Parathyroid adenoma (tissue), 2 donors: ENCODE measurements at regions not wholly inside any gene's neighbourhood (a gene's known extent, or its start where the extent isn't known, plus 50 kb on each side); places are given as distances from the start of the nearest gene placed in this dataset.
"Not testable (repeated sequence)": the region's sequence is repeated elsewhere in the genome, so short reads cannot be mapped to it uniquely, and the experiment has no call there.

ENCODE experiments used
- H2AFZ ChIP-seq: fragments of 300-600 bp; sonication (generic); one replicate; pipeline ENCODE4 v1.7.0; 2017; ENCODE audit warnings: antibody characterized with exemption, mild to moderate bottlenecking
- H3K27ac ChIP-seq: fragments of 300-600 bp; sonication (generic); one replicate; pipeline ENCODE4 v1.7.0; 2017
- H3K27me3 ChIP-seq: fragments of 300-600 bp; sonication (generic); one replicate; pipeline ENCODE4 v1.7.0; 2017; ENCODE audit warnings: low read length; ENCODE audit not compliant: control insufficient read depth, insufficient read depth
- H3K36me3 ChIP-seq: fragments of 300-600 bp; sonication (generic); one replicate; pipeline ENCODE4 v1.7.0; 2017; ENCODE audit warnings: low read length; ENCODE audit not compliant: control insufficient read depth, insufficient read depth
- H3K4me1 ChIP-seq: fragments of 300-600 bp; sonication (generic); one replicate; pipeline ENCODE4 v1.7.0; 2017; ENCODE audit warnings: control low read depth
- H3K4me2 ChIP-seq: fragments of 300-600 bp; sonication (generic); one replicate; pipeline ENCODE4 v1.7.0; 2017; ENCODE audit warnings: low read length
- H3K4me3 ChIP-seq: fragments of 300-600 bp; sonication (generic); one replicate; pipeline ENCODE4 v1.7.0; 2017; ENCODE audit warnings: low read depth, low read length
- H3K79me2 ChIP-seq: fragments of 300-600 bp; sonication (generic); one replicate; pipeline ENCODE4 v1.7.0; 2017; ENCODE audit warnings: control low read depth
- H3K9ac ChIP-seq: fragments of 300-600 bp; sonication (generic); one replicate; pipeline ENCODE4 v1.7.0; 2017; ENCODE audit warnings: mild to moderate bottlenecking
- H3K9me3 ChIP-seq: fragments of 300-600 bp; sonication (generic); one replicate; pipeline ENCODE4 v1.7.0; 2017; ENCODE audit warnings: low read length; ENCODE audit not compliant: control insufficient read depth
- CTCF ChIP-seq: fragments of 300-600 bp; sonication (generic); IDR thresholded peaks from one replicate; pipeline ENCODE4 v1.7.0; 2017; ENCODE audit warnings: antibody characterized with exemption, mild to moderate bottlenecking
- donor health status: primary hyperparathyroidism.

DNA sequence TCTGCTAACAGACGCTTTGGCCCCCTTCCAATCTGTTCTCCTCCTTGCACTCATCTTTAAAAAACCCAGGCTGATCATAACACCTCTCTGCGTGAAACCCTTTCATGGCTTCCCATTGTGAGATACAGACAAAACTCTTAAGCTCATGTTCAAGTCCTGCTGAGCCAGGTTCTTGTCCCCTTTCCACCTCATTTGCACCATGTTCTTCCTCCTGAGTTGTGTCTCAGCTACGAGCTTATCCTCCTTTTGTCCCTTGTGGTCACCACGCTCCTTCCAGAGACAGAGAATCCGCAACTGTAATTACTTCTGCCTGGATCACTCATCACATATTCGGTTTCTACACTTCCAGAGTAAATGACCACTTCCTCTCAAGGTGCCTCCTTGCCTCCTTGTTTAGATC is 238.8 kb downstream of the ACTR3 start:
- Histone ChIP-seq H2AFZ (no peak overlapping the region), H3K4me3 (no peak overlapping the region), H3K27ac (no peak overlapping the region), H3K9ac (no peak overlapping the region), H3K27me3 (no peaks in the 10 kb centered on the region), H3K9me3 (no peaks in the 10 kb centered on the region), H3K4me2 (no peak overlapping the region), H3K4me1 (no peaks in the 10 kb centered on the region), H3K79me2 (no peaks in the 10 kb centered on the region), H3K36me3 (no peaks in the 10 kb centered on the region)
- TF ChIP-seq CTCF = no peak

DNA sequence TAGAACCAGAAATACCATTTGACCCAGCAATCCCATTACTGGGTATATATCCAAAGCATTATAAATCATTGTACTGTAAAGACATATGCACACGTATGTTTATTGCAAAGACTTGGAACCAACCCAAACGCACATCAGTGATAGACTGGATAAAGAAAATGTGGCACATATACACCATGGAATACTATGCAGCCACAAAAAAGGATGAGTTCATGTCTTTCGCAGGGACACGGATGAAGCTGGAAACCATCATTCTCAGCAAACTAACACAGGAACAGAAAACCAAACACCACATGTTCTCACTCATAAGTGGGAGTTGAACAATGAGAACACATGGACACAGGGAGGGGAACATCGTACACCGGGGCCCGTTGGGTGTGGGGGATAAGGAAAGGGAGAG is 242.2 kb downstream of the ACTR3 start:
- not testable (repeated sequence) for H3K4me2 ChIP-seq, H3K27me3 ChIP-seq, H3K27ac ChIP-seq, H3K36me3 ChIP-seq, H3K79me2 ChIP-seq, H3K4me3 ChIP-seq, H3K9ac ChIP-seq, H3K4me1 ChIP-seq, H2AFZ ChIP-seq, H3K9me3 ChIP-seq

DNA sequence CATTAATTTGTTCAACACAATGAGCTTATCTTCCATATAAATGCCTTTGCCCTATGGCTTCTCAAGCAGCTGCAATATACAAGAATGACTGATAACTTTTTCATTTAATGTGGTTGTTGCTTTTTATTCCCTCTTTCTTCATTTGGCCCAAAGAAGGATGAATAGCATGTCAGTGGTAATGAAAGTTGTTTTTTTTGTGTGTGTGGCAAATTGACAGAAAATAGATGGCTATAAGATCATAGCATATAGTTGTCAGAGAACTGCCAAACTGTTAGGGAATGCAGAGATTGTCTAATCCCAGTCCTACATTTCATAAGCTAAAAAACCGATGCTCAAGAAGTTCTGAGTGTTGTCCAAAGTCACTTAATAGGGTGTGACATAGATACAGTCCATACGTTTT is 244.3 kb downstream of the ACTR3 start:
- no peak overlapping the region for H2AFZ ChIP-seq
- no peaks in the 10 kb centered on the region for H3K4me1 ChIP-seq
- H3K9me3 ChIP-seq = no peaks in the 10 kb centered on the region
- H3K27me3 ChIP-seq = no peaks in the 10 kb centered on the region
- no peak overlapping the region for H3K27ac ChIP-seq
- H3K4me2 ChIP-seq = no peak overlapping the region
- H3K9ac ChIP-seq = no peak overlapping the region
- no peak overlapping the region for H3K4me3 ChIP-seq
- no peak for TF ChIP-seq CTCF
- no peaks in the 10 kb centered on the region for H3K79me2 ChIP-seq
- H3K36me3 ChIP-seq = no peaks in the 10 kb centered on the region

DNA sequence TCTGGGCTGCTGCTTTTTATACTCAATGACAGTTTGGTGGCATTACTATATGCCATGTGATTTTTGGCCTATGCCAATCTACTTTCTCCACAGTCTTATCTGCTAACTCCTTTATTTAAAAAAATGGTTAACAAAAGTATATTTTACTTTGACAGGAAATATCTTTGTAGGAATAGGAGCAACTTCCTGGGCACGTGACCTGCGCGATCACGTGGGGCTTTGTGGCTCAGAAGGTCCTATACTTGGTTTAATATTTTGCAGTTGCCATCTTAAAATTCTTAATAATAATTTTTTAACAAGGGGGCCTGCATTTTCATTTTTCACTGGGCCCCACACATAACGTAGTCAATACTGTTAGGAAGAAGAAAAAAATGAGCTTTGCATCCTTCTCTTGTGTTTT is 249.7 kb downstream of the ACTR3 start:
- H3K36me3 ChIP-seq = no peaks in the 10 kb centered on the region
- H3K9ac ChIP-seq = no peak overlapping the region
- H3K79me2 ChIP-seq = no peaks in the 10 kb centered on the region
- no peaks in the 10 kb centered on the region for H3K9me3 ChIP-seq
- H3K4me2 ChIP-seq = no peak overlapping the region
- TF ChIP-seq CTCF = no peak
- H3K4me3 ChIP-seq = no peak overlapping the region
- H3K4me1 ChIP-seq = no peaks in the 10 kb centered on the region
- H3K27me3 ChIP-seq = no peaks in the 10 kb centered on the region
- H2AFZ ChIP-seq = no peak overlapping the region
- H3K27ac ChIP-seq = no peak overlapping the region

GRCh38 chr2:114156366-114157056 is 266.6 kb downstream of the ACTR3 start:
- Histone ChIP-seq H3K79me2 (no peaks in the 10 kb centered on the region), H3K27me3 (peaks cover 3% of the 10 kb centered on the region), H3K27ac (no peak overlapping the region), H3K9me3 (no peaks in the 10 kb centered on the region), H2AFZ (no peak overlapping the region), H3K4me2 (no peak overlapping the region), H3K4me3 (no peak overlapping the region), H3K36me3 (no peaks in the 10 kb centered on the region), H3K4me1 (no peaks in the 10 kb centered on the region), H3K9ac (no peak overlapping the region)
- no peak for TF ChIP-seq CTCF
